Neural progenitor cell (in vitro differentiated cells): ENCODE measurements at regions not wholly inside any gene's neighbourhood (a gene's known extent, or its start where the extent isn't known, plus 50 kb on each side); places are given as distances from the start of the nearest gene placed in this dataset.

Source experiments
- DNase-seq: peaks from one replicate; pipeline ENCODE4 v3.0.0-alpha.2; 2016; ENCODE audit warnings: low spot score
- H2AFZ ChIP-seq: fragments of 200-600 bp; sonication (generic); replicated peaks from 2 replicates; pipeline ENCODE4 v1.6.1; 2016; ENCODE audit warnings: antibody characterized with exemption
- H3F3A ChIP-seq: fragments of 200-600 bp; sonication (generic); 2 replicates; pipeline ENCODE4 v1.6.1; 2016; ENCODE audit warnings: antibody characterized with exemption, low read depth
- H3K27ac ChIP-seq: fragments of 200-600 bp; sonication (generic); 2 replicates; pipeline ENCODE4 v1.5.1; 2016; ENCODE audit warnings: mild to moderate bottlenecking
- H3K27me3 ChIP-seq: fragments of 200-600 bp; sonication (generic); 2 replicates; pipeline ENCODE4 v1.6.1; 2016; ENCODE audit warnings: mild to moderate bottlenecking, moderate library complexity
- H3K36me3 ChIP-seq: fragments of 200-600 bp; sonication (generic); 2 replicates; pipeline ENCODE4 v1.5.1; 2016
- H3K4me1 ChIP-seq: fragments of 200-600 bp; sonication (generic); 2 replicates; pipeline ENCODE4 v1.6.1; 2016; ENCODE audit warnings: mixed run types
- H3K4me2 ChIP-seq: fragments of 200-600 bp; sonication (generic); 2 replicates; pipeline ENCODE4 v1.6.1; 2016
- H3K4me3 ChIP-seq: fragments of 200-600 bp; sonication (generic); 2 replicates; pipeline ENCODE4 v1.5.1; 2016
- H3K79me2 ChIP-seq: fragments of 200-600 bp; sonication (generic); 2 replicates; pipeline ENCODE4 v1.6.1; 2016; ENCODE audit warnings: low read depth
- H3K9ac ChIP-seq: fragments of 200-600 bp; sonication (generic); 2 replicates; pipeline ENCODE4 v1.6.1; 2016
- H3K9me3 ChIP-seq: fragments of 200-600 bp; sonication (generic); 2 replicates; pipeline ENCODE4 v1.5.1; 2016; ENCODE audit warnings: low read depth
- H4K20me1 ChIP-seq: fragments of 200-600 bp; sonication (generic); 2 replicates; pipeline ENCODE4 v1.6.1; 2016; ENCODE audit warnings: low read depth
- H3K27ac Mint-ChIP-seq: 3 replicates; pipeline ENCODE4 v1.8.0; 2021; ENCODE audit warnings: mixed read lengths
- H3K27me3 Mint-ChIP-seq: 2 replicates; pipeline ENCODE4 v1.8.0; 2022; ENCODE audit warnings: low read depth, mild to moderate bottlenecking, inconsistent platforms, moderate library complexity, mixed read lengths; ENCODE audit not compliant: insufficient read depth
- H3K36me3 Mint-ChIP-seq: 3 replicates; pipeline ENCODE4 v1.8.0; 2021; ENCODE audit warnings: mixed read lengths
- H3K4me1 Mint-ChIP-seq: 3 replicates; pipeline ENCODE4 v1.8.0; 2021; ENCODE audit warnings: mixed read lengths
- H3K4me3 Mint-ChIP-seq: 3 replicates; pipeline ENCODE4 v1.8.0; 2021; ENCODE audit warnings: mild to moderate bottlenecking, moderate library complexity, mixed read lengths
- H3K9me3 Mint-ChIP-seq: 3 replicates; pipeline ENCODE4 v1.8.0; 2020; ENCODE audit warnings: mixed read lengths
- EZH2 ChIP-seq: fragments of 200-600 bp; sonication (generic); IDR thresholded peaks from 2 replicates; pipeline ENCODE4 v1.6.1; 2017; ENCODE audit warnings: antibody characterized with exemption, mild to moderate bottlenecking, moderate library complexity
- EZH2phosphoT487 ChIP-seq: fragments of 200-600 bp; sonication (generic); IDR thresholded peaks from 2 replicates; pipeline ENCODE4 v1.6.1; 2017; ENCODE audit warnings: antibody characterized with exemption
- TF ChIP-seq, protein P1 (sequence below): fragments of 200-600 bp; sonication (generic); IDR thresholded peaks from 2 replicates; pipeline ENCODE4 v1.5.1; 2017; ENCODE audit warnings: antibody characterized with exemption, mild to moderate bottlenecking

DNA sequence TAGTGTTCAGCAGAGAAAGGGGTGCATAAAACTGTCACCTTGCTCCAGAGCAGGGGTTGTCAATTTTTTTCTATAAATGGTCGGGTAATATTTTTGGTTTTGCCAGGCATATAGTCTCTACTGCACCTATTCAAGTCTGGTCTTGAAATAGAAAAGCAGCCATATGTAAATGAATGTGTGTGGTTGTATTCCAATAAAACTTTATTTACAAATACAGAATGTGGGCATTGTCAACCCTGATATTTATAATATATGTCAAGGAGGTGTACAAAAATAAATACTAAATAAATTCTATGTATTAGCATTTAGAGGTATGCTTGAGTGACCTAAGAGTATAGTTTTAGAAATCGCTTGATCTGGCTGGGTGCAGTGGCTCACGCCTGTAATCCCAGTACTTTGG lies 97.6 kb upstream of the SPRY2 start:
- no peak overlapping the region for H2AFZ ChIP-seq
- no peaks in the 10 kb centered on the region for H4K20me1 ChIP-seq
- H3K36me3 Mint-ChIP-seq = no peaks in the 10 kb centered on the region
- H3K4me3 ChIP-seq = no peak overlapping the region
- H3K9ac ChIP-seq = no peak overlapping the region
- H3K9me3 ChIP-seq = no peaks in the 10 kb centered on the region
- H3K79me2 ChIP-seq = no peaks in the 10 kb centered on the region
- H3K9me3 Mint-ChIP-seq = peaks cover under 1% of the 10 kb centered on the region
- H3K4me3 Mint-ChIP-seq = no peak overlapping the region
- DNase-seq = no peak
- no peaks in the 10 kb centered on the region for H3K27me3 ChIP-seq
- no peak overlapping the region for H3K27ac ChIP-seq
- peaks cover 10% of the 10 kb centered on the region for H3K4me1 ChIP-seq
- H3F3A ChIP-seq = no peaks in the 10 kb centered on the region
- no peaks in the 10 kb centered on the region for H3K36me3 ChIP-seq
- no peak overlapping the region for H3K27ac Mint-ChIP-seq
- peaks cover 2% of the 10 kb centered on the region for H3K27me3 Mint-ChIP-seq
- H3K4me2 ChIP-seq = no peak overlapping the region
- TF ChIP-seq EZH2phosphoT487 (no peak), EZH2 (no peak)
- TF ChIP-seq, protein P1, sequence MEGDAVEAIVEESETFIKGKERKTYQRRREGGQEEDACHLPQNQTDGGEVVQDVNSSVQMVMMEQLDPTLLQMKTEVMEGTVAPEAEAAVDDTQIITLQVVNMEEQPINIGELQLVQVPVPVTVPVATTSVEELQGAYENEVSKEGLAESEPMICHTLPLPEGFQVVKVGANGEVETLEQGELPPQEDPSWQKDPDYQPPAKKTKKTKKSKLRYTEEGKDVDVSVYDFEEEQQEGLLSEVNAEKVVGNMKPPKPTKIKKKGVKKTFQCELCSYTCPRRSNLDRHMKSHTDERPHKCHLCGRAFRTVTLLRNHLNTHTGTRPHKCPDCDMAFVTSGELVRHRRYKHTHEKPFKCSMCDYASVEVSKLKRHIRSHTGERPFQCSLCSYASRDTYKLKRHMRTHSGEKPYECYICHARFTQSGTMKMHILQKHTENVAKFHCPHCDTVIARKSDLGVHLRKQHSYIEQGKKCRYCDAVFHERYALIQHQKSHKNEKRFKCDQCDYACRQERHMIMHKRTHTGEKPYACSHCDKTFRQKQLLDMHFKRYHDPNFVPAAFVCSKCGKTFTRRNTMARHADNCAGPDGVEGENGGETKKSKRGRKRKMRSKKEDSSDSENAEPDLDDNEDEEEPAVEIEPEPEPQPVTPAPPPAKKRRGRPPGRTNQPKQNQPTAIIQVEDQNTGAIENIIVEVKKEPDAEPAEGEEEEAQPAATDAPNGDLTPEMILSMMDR = no peak
- peaks cover 11% of the 10 kb centered on the region for H3K4me1 Mint-ChIP-seq

DNA sequence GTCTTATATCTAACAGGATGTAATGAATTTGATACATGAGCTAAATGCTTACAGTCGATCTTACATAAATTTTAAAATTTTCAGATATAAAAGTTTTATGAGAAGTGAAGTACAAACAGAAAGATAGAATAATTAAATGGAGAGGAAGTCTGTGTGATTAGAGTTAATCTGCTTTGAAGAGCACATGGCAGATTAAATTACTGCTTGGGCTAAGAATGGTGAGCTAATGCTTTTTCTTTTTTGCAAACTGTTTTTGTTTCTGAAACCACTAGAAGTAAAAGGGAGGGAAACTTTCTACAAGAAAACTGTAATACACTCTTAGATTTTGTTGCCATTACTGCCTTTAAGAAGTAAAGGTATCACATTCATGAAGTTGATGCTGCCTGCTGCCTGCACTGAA lies 96.3 kb upstream of the SPRY2 start:
- Histone ChIP-seq H3K4me3 (no peak overlapping the region), H3K4me1 (peaks cover 10% of the 10 kb centered on the region), H3K36me3 (no peaks in the 10 kb centered on the region), H3K79me2 (no peaks in the 10 kb centered on the region), H3K9ac (no peak overlapping the region), H3K9me3 (no peaks in the 10 kb centered on the region), H3F3A (no peaks in the 10 kb centered on the region), H3K27ac (no peak overlapping the region), H2AFZ (no peak overlapping the region), H3K4me2 (no peak overlapping the region), H4K20me1 (no peaks in the 10 kb centered on the region), H3K27me3 (no peaks in the 10 kb centered on the region)
- TF ChIP-seq EZH2 (no peak), EZH2phosphoT487 (no peak)
- TF ChIP-seq, protein P1 = no peak
- H3K36me3 Mint-ChIP-seq = no peaks in the 10 kb centered on the region
- no peak for DNase-seq
- H3K9me3 Mint-ChIP-seq = peaks cover 4% of the 10 kb centered on the region
- peaks cover 11% of the 10 kb centered on the region for H3K4me1 Mint-ChIP-seq
- H3K27me3 Mint-ChIP-seq = peaks cover 2% of the 10 kb centered on the region
- H3K4me3 Mint-ChIP-seq = no peak overlapping the region
- H3K27ac Mint-ChIP-seq = no peak overlapping the region

DNA sequence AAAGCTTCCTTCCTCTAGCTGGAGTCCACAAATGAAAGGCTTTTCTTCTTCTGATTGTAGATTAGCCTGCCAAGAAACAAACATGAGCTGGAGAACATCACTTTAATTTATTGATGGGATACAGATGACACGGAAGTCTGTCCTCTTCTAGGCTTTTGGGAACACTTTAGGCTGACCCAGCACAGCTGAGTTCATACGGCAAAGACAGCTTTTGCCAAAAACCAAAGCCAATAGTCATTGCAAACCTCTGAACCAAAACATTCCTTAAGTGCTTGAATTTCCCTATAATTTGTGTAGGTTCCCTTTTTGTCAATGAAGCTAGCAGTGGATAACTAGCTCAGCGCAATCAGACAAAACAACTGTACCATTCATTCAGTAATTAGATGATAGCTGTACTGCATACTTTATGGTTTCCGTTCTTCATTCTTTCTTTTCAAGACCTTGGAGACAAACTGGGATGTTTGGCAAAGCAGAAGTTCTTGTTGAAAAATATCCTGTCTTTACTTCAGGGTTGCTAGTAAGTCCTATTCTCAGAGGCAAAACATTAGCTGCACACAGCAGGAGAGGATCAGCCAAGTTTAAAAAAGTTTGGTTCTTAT lies 95.7 kb upstream of the SPRY2 start:
- no peak for DNase-seq
- no peaks in the 10 kb centered on the region for H3K36me3 Mint-ChIP-seq
- H3K9me3 Mint-ChIP-seq = peaks cover 6% of the 10 kb centered on the region
- H3K4me3 ChIP-seq = no peak overlapping the region
- H3K4me1 ChIP-seq = peaks cover 10% of the 10 kb centered on the region
- peaks cover 11% of the 10 kb centered on the region for H3K4me1 Mint-ChIP-seq
- H3K9ac ChIP-seq = no peak overlapping the region
- H3K4me2 ChIP-seq = no peak overlapping the region
- H3K27me3 Mint-ChIP-seq = peaks cover 2% of the 10 kb centered on the region
- H3K4me3 Mint-ChIP-seq = no peak overlapping the region
- H2AFZ ChIP-seq = no peak overlapping the region
- no peaks in the 10 kb centered on the region for H3F3A ChIP-seq
- H4K20me1 ChIP-seq = no peaks in the 10 kb centered on the region
- no peaks in the 10 kb centered on the region for H3K9me3 ChIP-seq
- no peaks in the 10 kb centered on the region for H3K36me3 ChIP-seq
- H3K27ac ChIP-seq = no peak overlapping the region
- H3K27ac Mint-ChIP-seq = no peak overlapping the region
- no peaks in the 10 kb centered on the region for H3K79me2 ChIP-seq
- TF ChIP-seq, protein P1 = no peak
- no peak for TF ChIP-seq EZH2phosphoT487
- no peak for TF ChIP-seq EZH2
- no peaks in the 10 kb centered on the region for H3K27me3 ChIP-seq
